Left colon (tissue), 2 donors: ENCODE measurements at regions not wholly inside any gene's neighbourhood (a gene's known extent, or its start where the extent isn't known, plus 50 kb on each side); places are given as distances from the start of the nearest gene placed in this dataset.

ENCODE experiments used
- ATAC-seq: fragments of 200-7000 bp; cut with Tn5 transposase; one replicate; pipeline ENCODE4 v1.9.1; 2020; ENCODE audit warnings: mild to moderate bottlenecking, moderate library complexity
- DNase-seq, 2 donors: peaks; one replicate each; pipeline ENCODE4 v3.0.0-alpha.2; 2020
- intact Hi-C, 2 donors: fragments of 100-400 bp; cut with DNase I in 1 of 2; cut with micrococcal nuclease in 1 of 2; formaldehyde crosslinking; loops; one replicate each; pipeline versions ENCODE4 v1.11.2 to v1.14.0; 2022; cut with DNase I, micrococcal nuclease
- donor health status: DM: no; HTN: no; CAD: no.
- donor health status: DM: yes; HTN: yes; CAD: no.

GRCh38 chr12:30019366-30020140 is 235.8 kb upstream of the TMTC1 start:
- no peak for DNase-seq
- intact Hi-C loops, result no loop called here
- ATAC-seq, result no peak

GRCh38 chr12:30016540-30017055 is 232.9 kb upstream of the TMTC1 start:
- intact Hi-C loops, result no loop called here
- DNase-seq, result no peak
- no peak for ATAC-seq

DNA sequence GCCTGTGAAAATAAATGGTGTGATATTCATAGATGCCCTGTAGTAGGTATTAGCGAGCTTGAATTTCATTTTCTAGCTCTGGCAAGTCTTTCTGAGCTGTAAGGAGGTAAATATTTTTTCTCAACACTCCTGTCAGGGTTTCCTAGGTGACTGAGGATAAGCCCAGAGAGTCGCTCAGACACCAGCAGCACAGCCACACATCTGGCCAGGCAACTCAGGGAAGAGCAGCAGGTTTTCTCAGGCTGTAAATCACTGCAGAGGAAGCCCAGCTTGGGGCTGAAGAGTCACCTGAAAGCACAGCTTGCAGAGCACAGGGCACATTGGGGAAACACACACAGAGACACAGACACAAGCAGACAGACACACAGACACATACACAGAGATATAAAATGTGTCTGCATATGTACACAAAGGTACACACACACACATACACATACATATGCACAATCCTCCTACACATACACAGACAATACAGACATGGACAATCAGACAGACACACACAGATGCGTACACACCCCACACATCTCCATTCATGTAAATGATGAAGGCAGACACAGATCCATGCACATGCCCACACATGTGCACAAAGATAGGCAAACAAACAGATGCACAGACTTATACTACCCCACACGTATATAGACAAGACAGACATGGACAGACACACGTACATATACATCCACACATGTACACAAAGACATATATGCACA is 232.0 kb upstream of the TMTC1 start:
- no peak for DNase-seq
- intact Hi-C loops, result no loop called here
- ATAC-seq, result no peak

DNA sequence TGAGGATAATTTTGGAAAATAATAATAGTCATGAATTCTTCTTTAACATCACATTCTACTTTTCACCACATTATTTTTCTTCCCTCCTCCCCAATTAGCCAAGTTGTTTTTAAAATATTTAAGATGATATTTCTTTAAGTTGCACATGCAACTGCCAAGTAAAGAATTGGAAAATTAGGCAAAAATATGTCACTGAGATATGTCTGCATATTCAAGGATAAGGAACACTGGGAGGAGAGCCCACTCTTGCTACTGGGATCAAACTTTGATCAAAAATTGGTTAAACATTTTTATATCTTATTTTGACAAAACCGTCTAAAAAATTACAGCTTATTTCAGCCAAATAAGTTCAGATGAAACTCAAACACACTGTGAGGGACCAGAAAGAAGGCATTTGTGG is 231.2 kb upstream of the TMTC1 start:
- DNase-seq (no peak), ATAC-seq (no peak)
- intact Hi-C loops, result no loop called here

DNA sequence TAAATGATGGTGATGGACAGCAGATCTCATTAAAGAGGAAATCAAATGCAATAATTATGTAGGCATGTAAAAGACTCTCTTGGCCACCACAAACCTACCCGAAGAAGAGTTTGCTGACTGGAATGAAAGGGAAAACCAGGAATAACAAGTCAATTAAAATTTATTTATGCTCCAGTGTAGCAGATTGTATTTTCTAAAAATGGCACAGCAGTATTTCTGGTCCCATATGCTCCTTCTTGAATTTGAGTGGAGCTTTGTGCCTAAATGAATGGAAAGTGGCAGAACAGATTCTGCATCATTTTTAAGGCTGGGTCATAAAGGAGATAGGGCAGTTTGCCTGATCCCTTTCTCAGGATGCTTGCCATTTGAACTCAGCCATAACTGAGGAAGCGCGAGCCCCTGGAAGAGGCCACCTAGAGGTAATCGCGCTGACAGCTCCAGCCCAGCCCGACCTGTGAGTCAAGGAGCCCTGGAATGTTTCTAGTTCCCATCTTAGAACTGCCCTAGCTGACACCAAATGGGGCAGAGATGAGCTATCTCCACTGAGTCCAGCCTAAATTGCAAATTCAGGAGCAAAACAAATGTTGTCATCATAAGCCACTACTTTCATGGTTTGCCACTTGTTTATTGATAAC is 229.2 kb upstream of the TMTC1 start:
- no peak for ATAC-seq
- intact Hi-C loops, result no loop called here
- DNase-seq, result no peak

DNA sequence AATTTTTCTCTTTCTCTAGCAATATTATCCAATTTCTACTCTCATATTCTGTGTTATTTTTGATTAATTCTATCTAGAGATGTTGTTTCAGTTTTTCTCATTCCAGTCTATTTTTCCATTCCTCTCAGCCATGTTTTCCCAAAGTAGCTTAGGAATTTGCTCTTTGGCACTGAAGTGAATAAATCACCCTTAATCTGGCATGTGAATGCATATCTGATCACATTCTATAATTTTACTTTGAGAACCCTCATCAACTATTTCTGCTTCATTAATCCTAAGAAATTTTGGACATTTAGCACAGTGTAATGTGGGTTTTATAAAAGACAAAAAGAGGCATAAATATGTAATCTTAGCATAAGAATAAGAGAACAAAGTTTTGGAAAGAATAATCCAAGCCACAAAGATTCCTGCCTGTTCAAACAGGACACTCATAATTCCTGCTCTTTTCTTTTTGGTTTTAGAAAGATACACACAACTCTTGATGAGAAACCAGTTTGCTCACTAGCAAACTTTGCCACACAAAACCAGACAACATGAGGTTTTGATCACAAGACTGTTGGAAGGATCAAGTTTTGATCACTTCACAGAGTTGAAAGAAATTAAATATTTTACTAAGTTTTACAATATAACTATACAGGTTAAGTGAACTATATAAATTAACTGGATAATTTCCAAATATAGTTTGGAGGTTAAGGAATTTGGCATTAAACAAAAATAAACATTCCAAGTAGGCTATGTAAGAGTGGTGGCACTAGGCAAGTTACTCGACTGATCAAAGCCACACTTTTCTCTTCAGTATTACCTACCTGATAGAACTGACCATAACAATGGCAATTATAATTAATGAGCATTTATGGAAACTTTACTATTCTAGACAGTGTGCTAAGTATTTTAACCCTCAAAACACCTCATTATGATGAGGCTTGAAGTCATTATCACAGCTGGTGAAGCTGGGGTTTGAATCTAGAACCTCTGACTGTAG is 226.6 kb upstream of the TMTC1 start:
- intact Hi-C loops, result no loop called here
- ATAC-seq, result no peak
- no peak for DNase-seq

GRCh38 chr12:30006021-30006420 is 222.3 kb upstream of the TMTC1 start:
- ATAC-seq (no peak), DNase-seq (no peak)
- intact Hi-C loops, result no loop called here

DNA sequence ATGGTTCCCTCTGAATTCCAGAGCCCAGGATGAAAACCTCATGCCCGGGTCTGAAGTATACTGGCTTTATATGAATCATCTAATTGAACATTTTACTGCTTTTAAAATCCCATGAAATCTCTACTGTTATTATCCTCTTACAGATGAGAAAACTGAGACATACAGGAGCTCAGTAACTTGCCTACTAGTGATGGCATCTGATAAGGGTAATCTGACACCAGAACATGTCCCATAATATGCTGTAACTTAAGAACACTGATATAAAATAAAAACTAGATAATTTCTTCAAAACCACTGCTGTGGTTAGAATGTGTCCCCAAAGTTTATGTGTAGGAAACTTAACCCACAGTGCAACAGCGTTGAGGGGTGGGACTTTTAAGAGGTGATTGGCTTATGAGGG is 219.6 kb upstream of the TMTC1 start:
- ATAC-seq (no peak), DNase-seq (no peak)
- intact Hi-C loops, result no loop called here

GRCh38 chr12:30002677-30003076 is 218.9 kb upstream of the TMTC1 start:
- no peak for ATAC-seq
- intact Hi-C loops, result no loop called here
- no peak for DNase-seq

- intact Hi-C loops, result no loop called here
These were observed 216.7 kb upstream of the TMTC1 start for GRCh38 chr12:30000401-30000800.

GRCh38 chr12:29996993-29997392 is 213.3 kb upstream of the TMTC1 start:
- ATAC-seq (no peak), DNase-seq (no peak)
- intact Hi-C loops, result no loop called here

More at GRCh38 chr12:30000401-30000800, 216.7 kb upstream of the TMTC1 start:
- no peak for ATAC-seq
- no peak for DNase-seq

GRCh38 chr12:29992366-29992765 is 208.6 kb upstream of the TMTC1 start:
- DNase-seq (no peak), ATAC-seq (no peak)
- intact Hi-C loops, result no loop called here

GRCh38 chr12:29991924-29992323 is 208.2 kb upstream of the TMTC1 start:
- intact Hi-C loops, result no loop called here
- no peak for ATAC-seq

DNA sequence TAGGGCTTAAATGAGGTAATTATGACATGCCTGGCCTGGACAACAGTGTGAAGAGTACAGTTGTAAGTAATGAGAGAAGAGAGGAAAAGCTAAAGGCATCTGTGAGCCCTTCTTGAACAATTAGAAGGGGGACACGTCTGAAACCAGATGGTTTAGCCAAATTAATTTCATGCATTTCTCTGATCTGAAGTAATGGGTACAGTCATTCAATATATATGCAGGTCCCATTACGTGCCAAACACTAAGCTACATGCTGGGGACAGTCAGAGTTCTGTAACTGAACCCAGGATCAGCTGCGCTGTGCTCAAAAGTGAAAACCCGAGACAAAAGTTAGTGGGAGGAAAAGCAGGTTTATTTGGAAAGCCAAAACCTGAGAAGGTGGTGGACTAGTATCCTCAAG is 207.2 kb upstream of the TMTC1 start:
- ATAC-seq (no peak), DNase-seq (no peak)
- intact Hi-C loops, result no loop called here

More at GRCh38 chr12:29991924-29992323, 208.2 kb upstream of the TMTC1 start:
- DNase-seq, result no peak

- ATAC-seq (no peak), DNase-seq (no peak)
- intact Hi-C loops, result no loop called here
These were observed 200.1 kb upstream of the TMTC1 start for GRCh38 chr12:29983851-29984250.

DNA sequence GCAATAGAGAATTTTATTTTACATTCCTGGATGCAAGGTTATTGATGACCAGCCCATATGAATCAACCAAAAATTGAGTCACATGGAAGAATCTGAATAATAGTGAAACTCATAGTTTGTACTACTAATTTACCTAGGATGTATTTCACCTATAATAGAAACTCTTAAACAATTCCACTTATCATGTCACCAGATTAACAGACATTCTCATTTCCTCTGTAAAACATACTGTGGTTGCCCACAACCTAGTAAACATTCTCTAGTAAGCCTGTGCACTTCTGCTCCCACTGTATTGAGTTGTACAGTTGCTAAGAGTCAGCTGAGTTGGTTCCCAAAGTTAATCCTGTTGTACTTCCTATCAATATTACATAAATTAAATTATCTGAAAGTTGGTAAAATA is 196.6 kb upstream of the TMTC1 start:
- DNase-seq (no peak), ATAC-seq (no peak)
- intact Hi-C loops, result no loop called here

DNA sequence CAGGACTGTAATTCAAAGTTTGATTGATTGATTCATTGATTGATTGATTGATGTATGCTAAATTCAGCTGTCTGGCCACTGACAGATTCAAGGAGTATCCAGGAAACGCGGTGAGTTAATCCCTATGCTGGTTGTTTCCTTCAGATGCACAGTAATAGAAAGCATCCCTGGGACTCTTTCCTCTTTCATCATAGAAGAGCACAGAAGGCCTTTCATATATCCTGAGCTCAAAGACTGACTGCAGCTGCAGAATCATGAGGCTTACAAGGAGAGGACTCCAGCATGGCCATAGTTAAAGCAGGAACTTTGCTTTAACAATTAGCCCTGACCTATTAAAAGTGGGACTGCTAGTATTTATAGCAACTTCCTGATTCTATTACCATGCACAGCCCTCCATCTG is 187.7 kb upstream of the TMTC1 start:
- intact Hi-C loops, result no loop called here
- ATAC-seq (no peak), DNase-seq (no peak)

DNA sequence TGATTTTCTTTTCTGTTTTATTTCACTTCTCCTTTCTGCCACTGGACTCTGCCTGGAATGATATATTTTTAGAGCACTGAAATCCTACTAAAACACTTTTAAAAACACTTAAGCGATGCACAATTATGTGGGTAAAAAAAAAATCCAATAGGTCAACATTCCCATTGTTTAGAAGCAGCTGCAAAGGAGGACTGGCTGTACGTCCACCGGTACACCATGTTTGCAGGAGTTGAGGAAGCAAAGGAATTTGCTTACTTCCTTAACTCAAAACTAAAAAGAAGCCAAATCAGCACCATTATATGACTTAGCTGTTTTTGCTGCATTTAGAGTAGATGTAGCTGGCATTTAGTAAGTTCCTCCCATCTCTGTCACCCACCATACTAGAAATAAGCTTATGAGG is 186.8 kb upstream of the TMTC1 start:
- DNase-seq, result no peak
- ATAC-seq, result no peak
- intact Hi-C loops, result no loop called here
